HepG2 (cell line): ENCODE measurements at regions not wholly inside any gene's neighbourhood (a gene's known extent, or its start where the extent isn't known, plus 50 kb on each side); places are given as distances from the start of the nearest gene placed in this dataset.

Source experiments
- CBX1 ChIP-seq: IDR thresholded peaks from one replicate; pipeline ENCODE4 v1.6.1; 2016; ENCODE audit warnings: antibody characterized with exemption, low read depth
- CHD4 ChIP-seq: fragments of 200-600 bp; sonication (generic); IDR thresholded peaks from 2 replicates; pipeline ENCODE4 v1.7.0; 2017; ENCODE audit warnings: mild to moderate bottlenecking, low read length, borderline replicate concordance
- CTCF ChIP-seq: sonication (generic); formaldehyde crosslinking; IDR thresholded peaks from 2 replicates; pipeline ENCODE4 v1.5.0; 2020; ENCODE audit warnings: mild to moderate bottlenecking, missing genetic modification reagents, moderate library complexity
- EZH2 ChIP-seq: conservative IDR thresholded peaks from 2 replicates; pipeline ENCODE4 v1.6.1; 2012; ENCODE audit warnings: mild to moderate bottlenecking, low read depth, low read length, moderate library complexity
- GABPB1 ChIP-seq: IDR thresholded peaks from 2 replicates; pipeline ENCODE4 v1.6.1; 2016; ENCODE audit warnings: mild to moderate bottlenecking, missing genetic modification reagents, moderate library complexity, missing compliant biosample characterization
- HDAC1 ChIP-seq: sonication (generic); formaldehyde crosslinking; IDR thresholded peaks from 2 replicates; pipeline ENCODE4 v1.5.1; 2020; ENCODE audit warnings: mild to moderate bottlenecking, missing genetic modification reagents
- MIXL1 ChIP-seq: IDR thresholded peaks from 2 replicates; pipeline ENCODE4 v1.6.1; 2016
- RORA ChIP-seq: sonication (generic); formaldehyde crosslinking; IDR thresholded peaks from 2 replicates; pipeline ENCODE4 v1.5.0; 2020; ENCODE audit warnings: mild to moderate bottlenecking, missing genetic modification reagents, moderate library complexity
- SMARCE1 ChIP-seq: fragments of 450-650 bp; IDR thresholded peaks from 2 replicates; pipeline ENCODE4 v1.6.1; 2017; ENCODE audit warnings: borderline replicate concordance
- SMC3 ChIP-seq: IDR thresholded peaks from 2 replicates; pipeline ENCODE4 v1.6.1; 2011; ENCODE audit warnings: low read length, improper control_type of control experiment
- SP1 ChIP-seq, 2 experiments: fragments of 450-650 bp in 1 of 2; sonication (generic) in 1 of 2; formaldehyde crosslinking in 1 of 2; IDR thresholded peaks; 2 replicates each; pipeline versions ENCODE4 v1.4.0 to v1.6.1; 2016 to 2020; ENCODE audit warnings: missing genetic modification reagents in 1 of 2

GRCh38 chr3:148102156-148102555 lies 595.5 kb upstream of the AGTR1 start:
- TF ChIP-seq RORA (CRISPR knock-in tag) (no peak), SMARCE1 (no peak), CHD4 (no peak), MIXL1 (CRISPR knock-in tag) (no peak), EZH2 (no peak), CBX1 (no peak), HDAC1 (CRISPR knock-in tag) (no peak), SP1 (IDR thresholded peaks at IDR 0.05) (no peak), SP1 (CRISPR knock-in tag; IDR thresholded peaks at IDR 0.05) (no peak), CTCF (CRISPR knock-in tag) (no peak), GABPB1 (no peak), SMC3 (no peak)
